Inferior parietal cortex (tissue), 1 donor: ENCODE measurements at regions not wholly inside any gene's neighbourhood (a gene's known extent, or its start where the extent isn't known, plus 50 kb on each side); places are given as distances from the start of the nearest gene placed in this dataset.
"Not testable (repeated sequence)": the region's sequence is repeated elsewhere in the genome, so short reads cannot be mapped to it uniquely, and the experiment has no call there.

Experiments used
- DNase-seq: peaks from one replicate; pipeline ENCODE4 v3.0.0-alpha.2; 2016; ENCODE audit errors: extremely low spot score

DNA sequence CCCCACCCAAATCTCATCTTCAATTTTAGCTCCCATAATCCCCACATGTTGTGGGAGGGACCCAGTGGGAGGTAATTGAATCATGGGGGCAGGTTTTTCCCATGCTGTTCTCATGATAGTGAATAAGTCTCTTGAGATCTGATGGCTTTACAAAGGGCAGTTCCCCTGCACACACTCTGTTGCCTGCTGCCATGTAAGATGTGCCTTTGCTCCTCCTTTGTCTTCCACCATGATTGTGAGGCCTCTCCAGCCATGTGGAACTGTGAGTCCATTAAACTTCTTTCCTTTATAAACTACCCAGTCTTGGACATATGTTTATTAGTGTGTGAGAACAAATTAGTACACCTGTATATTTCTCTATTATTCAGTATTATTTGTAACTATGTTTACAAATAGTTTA, 1283.3 kb upstream of the MIR17HG start:
- not testable (repeated sequence) for DNase-seq

DNA sequence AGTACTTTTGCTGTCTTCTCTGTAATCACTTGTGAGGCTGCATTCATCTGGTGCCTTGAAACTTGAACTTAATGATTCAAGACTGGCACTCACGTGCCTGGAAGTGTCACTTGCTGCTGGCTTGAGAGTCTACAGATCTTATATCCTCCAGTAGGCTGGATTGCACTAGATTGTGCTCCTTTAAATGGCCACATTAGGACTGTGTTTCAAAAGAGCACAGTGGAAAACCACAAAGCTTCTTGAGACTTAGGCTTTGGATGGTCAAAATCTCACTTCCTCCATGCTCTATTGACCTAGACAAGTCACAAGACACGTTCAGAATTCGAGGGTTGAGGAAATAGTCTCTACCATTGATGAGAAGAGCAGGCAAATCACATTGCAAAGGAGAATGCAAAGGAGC, 1278.8 kb upstream of the MIR17HG start:
- no peak for DNase-seq

- DNase-seq, result no peak
Measured at GRCh38 chr13:90070362-90070761, 1277.1 kb upstream of the MIR17HG start.

DNA sequence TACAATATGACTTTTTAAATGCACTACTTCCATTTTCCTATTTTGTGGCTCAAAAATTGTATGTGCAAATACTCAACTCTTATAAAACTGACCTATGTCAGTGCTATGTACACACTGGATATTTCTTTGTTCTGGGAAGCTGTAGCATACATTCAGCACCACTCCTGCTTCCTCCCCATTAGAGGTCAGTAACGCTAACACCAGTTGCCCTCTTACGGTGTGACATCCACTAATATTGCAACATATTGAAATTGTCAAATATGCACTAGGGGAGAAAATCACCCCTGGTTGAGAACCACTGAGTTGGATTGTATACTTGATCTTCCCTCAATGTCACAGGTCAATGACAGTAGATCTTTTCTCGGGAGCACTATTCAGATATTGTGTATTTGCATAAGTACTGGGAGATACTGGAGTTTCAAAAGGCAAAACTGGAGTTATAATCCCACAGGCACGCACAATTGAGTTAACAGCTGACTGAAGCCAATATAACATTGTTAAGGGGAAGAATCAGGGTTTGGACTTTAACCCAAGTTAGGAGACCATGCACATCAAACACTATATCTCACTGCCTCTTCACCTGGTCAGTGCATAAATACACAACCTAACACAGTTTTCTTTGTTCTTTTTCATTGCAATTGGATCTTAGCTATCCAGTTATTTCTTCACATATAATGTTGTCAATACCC, 1276.5 kb upstream of the MIR17HG start:
- DNase-seq, result no peak

DNA sequence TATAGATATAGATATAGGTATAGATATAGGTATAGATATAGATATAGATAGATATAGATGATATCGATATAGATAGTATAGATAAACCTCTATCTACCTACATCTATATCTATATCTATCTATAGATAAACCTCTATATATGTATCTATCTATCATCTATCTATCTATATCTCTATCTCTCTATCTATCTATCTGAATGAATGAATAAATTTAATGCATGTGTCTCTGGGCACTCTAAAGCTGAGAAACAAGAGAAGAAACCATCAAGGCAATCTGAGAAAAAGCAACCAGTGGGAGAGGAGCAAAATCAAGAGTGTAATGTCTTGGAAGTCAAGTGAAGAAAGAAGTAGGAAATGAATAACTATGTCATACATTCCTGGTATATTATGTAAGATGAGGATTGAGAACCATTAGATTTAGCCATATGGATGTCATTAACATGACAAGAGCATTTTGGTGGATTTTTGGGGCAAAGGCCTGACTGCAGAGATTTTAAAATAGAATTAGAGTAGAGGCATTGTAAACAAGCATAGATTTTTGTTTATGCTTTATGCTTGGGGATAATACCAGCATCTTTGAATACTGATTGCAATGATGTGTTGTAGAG, 1262.7 kb upstream of the MIR17HG start:
- no peak for DNase-seq

DNA sequence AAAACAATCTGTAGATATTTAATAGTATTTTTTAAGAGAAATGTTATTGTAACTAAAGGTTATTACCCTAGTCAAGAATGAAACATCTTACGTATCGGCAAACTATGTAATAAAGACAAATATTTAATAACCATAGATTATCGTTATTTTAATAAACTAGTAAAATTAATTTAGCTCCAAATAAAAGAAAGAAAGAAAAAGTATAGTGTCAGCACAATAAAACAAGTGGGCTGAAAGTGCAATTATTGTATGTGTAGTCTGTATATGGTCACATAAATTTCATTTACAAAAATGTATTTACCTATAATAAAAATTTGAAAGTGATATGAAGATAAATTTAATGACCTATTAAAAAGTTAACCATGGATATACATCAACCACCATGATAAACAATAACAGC, 1258.4 kb upstream of the MIR17HG start:
- no peak for DNase-seq

- DNase-seq, result no peak
Measured at GRCh38 chr13:90091611-90092010, 1255.9 kb upstream of the MIR17HG start.

DNA sequence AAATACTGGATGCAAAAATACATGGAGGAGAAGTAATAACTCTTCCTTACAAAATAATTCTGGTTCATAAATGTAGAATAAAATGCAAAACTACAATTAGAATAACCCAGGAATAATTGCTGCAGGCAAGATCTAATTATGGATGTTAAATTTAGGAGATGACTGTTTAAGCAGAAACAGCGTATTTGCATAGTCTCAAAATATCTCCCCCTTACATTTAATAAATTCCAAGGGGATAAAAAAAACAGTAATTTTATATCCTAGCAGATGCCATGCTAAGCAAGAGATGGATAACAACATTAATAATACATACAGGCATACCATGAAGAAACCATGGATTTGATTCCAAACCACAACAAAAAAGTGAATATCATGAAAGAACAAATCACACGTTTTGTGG, 1253.1 kb upstream of the MIR17HG start:
- DNase-seq, result no peak

DNA sequence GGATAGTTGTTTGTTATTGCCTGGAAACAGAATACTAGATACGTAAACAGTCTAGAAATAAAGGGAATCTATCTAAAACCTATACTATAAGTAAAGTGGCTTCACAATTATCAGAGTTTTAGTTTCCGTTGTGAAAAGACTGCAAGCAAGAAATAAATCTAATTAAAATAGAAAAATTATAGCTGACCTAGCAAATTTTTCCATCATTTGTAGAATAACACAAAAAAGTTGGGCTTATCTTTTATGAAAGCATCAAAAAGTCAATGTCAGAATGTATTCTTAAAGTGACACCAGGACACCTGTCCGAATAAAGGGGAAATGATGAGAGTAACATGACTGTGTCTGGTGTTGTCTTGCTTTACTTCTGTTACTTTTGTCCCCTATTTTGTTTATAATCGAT, 1248.9 kb upstream of the MIR17HG start:
- no peak for DNase-seq

- DNase-seq, result no peak
Measured at GRCh38 chr13:90099847-90100246, 1247.6 kb upstream of the MIR17HG start.

GRCh38 chr13:90103099-90103784, 1244.2 kb upstream of the MIR17HG start:
- DNase-seq, result no peak

- DNase-seq, result no peak
Measured at GRCh38 chr13:90104764-90105163, 1242.7 kb upstream of the MIR17HG start.

- no peak for DNase-seq
Measured at GRCh38 chr13:90105276-90105675, 1242.2 kb upstream of the MIR17HG start.

DNA sequence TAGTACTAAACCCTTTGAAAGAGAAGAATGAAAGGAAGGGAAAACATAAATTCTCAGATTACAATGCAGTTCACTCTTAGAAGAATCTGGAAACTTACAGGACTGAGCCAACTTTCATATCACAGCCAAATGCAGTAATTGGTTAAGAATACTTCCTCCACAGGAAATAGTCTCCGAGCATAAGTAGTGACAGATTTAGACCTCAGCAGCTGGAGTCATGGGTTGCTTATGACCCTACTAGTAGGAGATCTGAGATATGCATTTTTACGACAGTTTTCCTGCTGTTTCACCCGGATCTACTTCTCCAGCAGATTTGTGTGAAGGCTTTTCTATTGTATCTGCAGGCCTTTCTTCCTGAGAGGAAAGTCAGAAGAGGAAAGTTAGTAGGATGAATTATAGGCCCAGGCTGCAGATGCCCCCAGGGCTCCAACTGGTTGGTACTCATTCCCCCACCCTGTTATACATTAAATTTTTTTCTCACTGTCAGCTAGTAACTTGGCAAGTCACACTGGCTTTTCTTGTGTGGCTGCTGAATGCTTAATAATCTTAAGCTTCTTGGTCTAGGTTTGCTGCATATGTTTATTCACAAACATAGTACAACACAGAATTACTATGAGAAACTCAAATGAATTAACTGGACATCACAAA, 1241.5 kb upstream of the MIR17HG start:
- DNase-seq, result no peak

- no peak for DNase-seq
Measured at GRCh38 chr13:90107661-90108060, 1239.8 kb upstream of the MIR17HG start.

DNA sequence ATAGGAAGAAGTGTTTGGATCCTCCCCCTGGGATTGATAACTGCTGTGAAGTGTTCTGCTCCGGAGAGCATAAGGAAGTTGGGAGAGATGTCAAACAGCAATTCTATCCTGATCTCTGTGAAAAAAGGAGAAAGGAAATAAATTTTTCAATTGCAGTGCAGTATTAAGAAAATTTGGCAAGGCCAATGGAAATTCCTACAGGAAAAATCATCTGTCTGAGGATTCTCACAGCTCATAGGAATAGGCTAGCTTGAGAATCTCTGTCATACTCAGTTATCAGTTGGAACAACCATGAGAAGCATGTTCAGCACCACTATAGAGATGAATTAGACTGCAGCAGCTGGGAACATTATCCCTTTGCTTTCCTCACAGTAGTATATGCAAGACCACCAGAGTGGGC, 1238.9 kb upstream of the MIR17HG start:
- no peak for DNase-seq

GRCh38 chr13:90116121-90116520, 1231.4 kb upstream of the MIR17HG start:
- no peak for DNase-seq

GRCh38 chr13:90118467-90119071, 1228.9 kb upstream of the MIR17HG start:
- DNase-seq, result no peak

DNA sequence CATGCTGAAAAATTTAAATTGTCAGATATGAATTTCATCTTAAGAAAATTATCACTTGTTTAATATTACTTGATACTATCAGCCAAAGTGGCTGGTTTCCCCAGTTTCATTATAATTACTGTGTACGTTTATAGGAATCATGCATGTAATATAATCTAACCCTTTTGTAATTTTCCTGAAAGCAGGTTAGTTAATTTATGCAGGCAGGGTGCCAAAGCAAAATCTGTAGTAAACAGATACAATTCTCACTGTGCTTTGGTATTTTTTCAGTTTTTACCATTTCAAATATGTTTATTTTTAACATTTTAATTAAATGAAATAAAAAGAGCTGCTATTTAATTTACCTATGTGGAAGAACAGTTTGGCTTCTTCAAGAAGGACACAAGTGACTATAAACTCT, 1227.5 kb upstream of the MIR17HG start:
- no peak for DNase-seq

- DNase-seq, result no peak
Measured at GRCh38 chr13:90121784-90122183, 1225.7 kb upstream of the MIR17HG start.

DNA sequence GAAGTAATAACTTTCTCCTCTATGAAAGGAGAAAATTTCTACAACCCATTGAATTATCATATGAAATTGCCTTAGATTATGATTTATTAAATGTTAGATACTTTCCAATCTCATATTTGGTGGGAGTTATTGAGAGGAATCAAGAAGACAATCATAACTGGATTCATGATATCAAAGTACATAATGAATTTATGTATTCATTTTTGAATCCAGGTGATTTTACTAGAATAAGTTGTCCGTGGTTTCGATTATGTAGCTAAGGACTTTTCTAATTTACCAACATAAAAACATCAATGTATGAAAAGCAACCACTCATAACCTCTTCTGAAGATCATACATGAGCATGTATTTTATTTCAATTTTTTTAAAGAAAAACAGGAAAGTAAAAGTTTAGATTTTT, 1225.0 kb upstream of the MIR17HG start:
- DNase-seq, result no peak

GRCh38 chr13:90135558-90135957, 1211.9 kb upstream of the MIR17HG start:
- no peak for DNase-seq
